WTC11 (cell line): ENCODE measurements at regions not wholly inside any gene's neighbourhood (a gene's known extent, or its start where the extent isn't known, plus 50 kb on each side); places are given as distances from the start of the nearest gene placed in this dataset.

Experiments used
- ATAC-seq: fragments of 200-7000 bp; cut with Tn5 transposase; 2 replicates; pipeline ENCODE4 v1.10.0; 2021; ENCODE audit warnings: mild to moderate bottlenecking, moderate library complexity
- CTCF ChIA-PET: fragments of 300-600 bp; sonication (Branson Sonifier 250); formaldehyde crosslinking; loops from one replicate; lab custom pipeline; 2021; ENCODE audit warnings: antibody characterized with exemption; lab: Charles Lee
- POLR2A ChIA-PET: fragments of 350-600 bp; sonication (Branson Sonifier 250); formaldehyde crosslinking; loops from one replicate; lab custom pipeline; 2021; ENCODE audit warnings: antibody characterized with exemption; lab: Charles Lee
- DNase-seq: peaks from one replicate; pipeline ENCODE4 v3.0.0; 2021; ENCODE audit warnings: low spot score
- H3K27ac Mint-ChIP-seq: 2 replicates; pipeline ENCODE4 v1.8.0; 2021; ENCODE audit warnings: mixed read lengths
- H3K27me3 Mint-ChIP-seq: 2 replicates; pipeline ENCODE4 v1.8.0; 2021; ENCODE audit warnings: low read depth, mild to moderate bottlenecking, moderate library complexity, mixed read lengths
- H3K36me3 Mint-ChIP-seq: 2 replicates; pipeline ENCODE4 v1.8.0; 2021; ENCODE audit warnings: mixed read lengths
- H3K4me1 Mint-ChIP-seq: 2 replicates; pipeline ENCODE4 v1.8.0; 2022; ENCODE audit warnings: mixed read lengths
- H3K4me3 Mint-ChIP-seq: 2 replicates; pipeline ENCODE4 v1.8.0; 2021; ENCODE audit warnings: mild to moderate bottlenecking, moderate library complexity, mixed read lengths
- H3K9me3 Mint-ChIP-seq: 2 replicates; pipeline ENCODE4 v1.8.0; 2021; ENCODE audit warnings: mixed read lengths
- E2F1 ChIP-seq: sonication (generic); formaldehyde crosslinking; IDR thresholded peaks from 2 replicates; pipeline ENCODE4 v1.8.0; 2022; ENCODE audit warnings: mild to moderate bottlenecking, missing genetic modification reagents
- ESRRA ChIP-seq: sonication (generic); formaldehyde crosslinking; IDR thresholded peaks from 2 replicates; pipeline ENCODE4 v1.8.1; 2022; ENCODE audit warnings: mild to moderate bottlenecking, missing genetic modification reagents, borderline replicate concordance
- GRHL2 ChIP-seq: fragments of 250-450 bp; sonication (Bioruptor Pico); IDR thresholded peaks from 2 replicates; pipeline ENCODE4 v1.8.0; 2022; ENCODE audit warnings: mild to moderate bottlenecking, moderate library complexity; ENCODE audit not compliant: insufficient replicate concordance, severe bottlenecking
- HMGA2 ChIP-seq: fragments of 250-450 bp; sonication (Bioruptor Pico); IDR thresholded peaks from 2 replicates; pipeline ENCODE4 v1.4.0; 2021; ENCODE audit warnings: mild to moderate bottlenecking, moderate library complexity
- IRF1 ChIP-seq: sonication (generic); formaldehyde crosslinking; IDR thresholded peaks from 2 replicates; pipeline ENCODE4 v1.8.0; 2023; ENCODE audit warnings: missing genetic modification reagents
- NFE2L1 ChIP-seq: sonication (generic); formaldehyde crosslinking; IDR thresholded peaks from 2 replicates; pipeline ENCODE4 v1.8.1; 2023; ENCODE audit warnings: missing genetic modification reagents
- PRRX2 ChIP-seq: fragments of 250-450 bp; sonication (Bioruptor Pico); IDR thresholded peaks from 2 replicates; pipeline ENCODE4 v1.8.0; 2021; ENCODE audit warnings: mild to moderate bottlenecking
- USF1 ChIP-seq: sonication (generic); formaldehyde crosslinking; IDR thresholded peaks from 2 replicates; pipeline ENCODE4 v1.8.0; 2022; ENCODE audit warnings: mild to moderate bottlenecking, missing genetic modification reagents
- ZNF232 ChIP-seq: sonication (generic); formaldehyde crosslinking; IDR thresholded peaks from 2 replicates; pipeline ENCODE4 v1.8.0; 2022; ENCODE audit warnings: mild to moderate bottlenecking, missing genetic modification reagents
- ZNF416 ChIP-seq: fragments of 250-450 bp; sonication (Bioruptor Pico); IDR thresholded peaks from 2 replicates; pipeline ENCODE4 v1.9.0; 2021; ENCODE audit warnings: mild to moderate bottlenecking, inconsistent platforms
- TF ChIP-seq, protein P1 (sequence below): sonication (generic); formaldehyde crosslinking; IDR thresholded peaks from 2 replicates; pipeline ENCODE4 v1.8.1; 2023; ENCODE audit warnings: mild to moderate bottlenecking, missing genetic modification reagents, borderline replicate concordance
- TF ChIP-seq, protein P2 (sequence below): sonication (generic); formaldehyde crosslinking; IDR thresholded peaks from 2 replicates; pipeline ENCODE4 v1.8.1; 2022; ENCODE audit warnings: mild to moderate bottlenecking, missing genetic modification reagents, moderate library complexity, borderline replicate concordance
- TF ChIP-seq, protein P3 (sequence below): sonication (generic); formaldehyde crosslinking; IDR thresholded peaks from 2 replicates; pipeline ENCODE4 v1.8.1; 2023; ENCODE audit warnings: mild to moderate bottlenecking, moderate library complexity, missing genetic modification reagents
- TF ChIP-seq, protein P4 (sequence below): fragments of 250-450 bp; sonication (Bioruptor Pico); conservative IDR thresholded peaks from 2 replicates; pipeline ENCODE4 v1.9.0; 2021; ENCODE audit warnings: mild to moderate bottlenecking
- TF ChIP-seq, protein P5 (sequence below): fragments of 250-450 bp; sonication (Bioruptor Pico); IDR thresholded peaks from 2 replicates; pipeline ENCODE4 v1.9.0; 2021; ENCODE audit warnings: moderate library complexity, mild to moderate bottlenecking, inconsistent platforms, borderline replicate concordance

GRCh38 chr13:112212533-112212932, 145.6 kb downstream of the SOX1 start (continued):
- TF ChIP-seq, protein P1, sequence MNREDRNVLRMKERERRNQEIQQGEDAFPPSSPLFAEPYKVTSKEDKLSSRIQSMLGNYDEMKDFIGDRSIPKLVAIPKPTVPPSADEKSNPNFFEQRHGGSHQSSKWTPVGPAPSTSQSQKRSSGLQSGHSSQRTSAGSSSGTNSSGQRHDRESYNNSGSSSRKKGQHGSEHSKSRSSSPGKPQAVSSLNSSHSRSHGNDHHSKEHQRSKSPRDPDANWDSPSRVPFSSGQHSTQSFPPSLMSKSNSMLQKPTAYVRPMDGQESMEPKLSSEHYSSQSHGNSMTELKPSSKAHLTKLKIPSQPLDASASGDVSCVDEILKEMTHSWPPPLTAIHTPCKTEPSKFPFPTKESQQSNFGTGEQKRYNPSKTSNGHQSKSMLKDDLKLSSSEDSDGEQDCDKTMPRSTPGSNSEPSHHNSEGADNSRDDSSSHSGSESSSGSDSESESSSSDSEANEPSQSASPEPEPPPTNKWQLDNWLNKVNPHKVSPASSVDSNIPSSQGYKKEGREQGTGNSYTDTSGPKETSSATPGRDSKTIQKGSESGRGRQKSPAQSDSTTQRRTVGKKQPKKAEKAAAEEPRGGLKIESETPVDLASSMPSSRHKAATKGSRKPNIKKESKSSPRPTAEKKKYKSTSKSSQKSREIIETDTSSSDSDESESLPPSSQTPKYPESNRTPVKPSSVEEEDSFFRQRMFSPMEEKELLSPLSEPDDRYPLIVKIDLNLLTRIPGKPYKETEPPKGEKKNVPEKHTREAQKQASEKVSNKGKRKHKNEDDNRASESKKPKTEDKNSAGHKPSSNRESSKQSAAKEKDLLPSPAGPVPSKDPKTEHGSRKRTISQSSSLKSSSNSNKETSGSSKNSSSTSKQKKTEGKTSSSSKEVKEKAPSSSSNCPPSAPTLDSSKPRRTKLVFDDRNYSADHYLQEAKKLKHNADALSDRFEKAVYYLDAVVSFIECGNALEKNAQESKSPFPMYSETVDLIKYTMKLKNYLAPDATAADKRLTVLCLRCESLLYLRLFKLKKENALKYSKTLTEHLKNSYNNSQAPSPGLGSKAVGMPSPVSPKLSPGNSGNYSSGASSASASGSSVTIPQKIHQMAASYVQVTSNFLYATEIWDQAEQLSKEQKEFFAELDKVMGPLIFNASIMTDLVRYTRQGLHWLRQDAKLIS: no peak
- no peak for TF ChIP-seq E2F1 (CRISPR knock-in tag)

GRCh38 chr13:112213467-112214255, 146.7 kb downstream of the SOX1 start:
- TF ChIP-seq ZNF416 (CRISPR knock-in tag) (no peak), PRRX2 (CRISPR knock-in tag) (no peak)
- TF ChIP-seq, protein P2, sequence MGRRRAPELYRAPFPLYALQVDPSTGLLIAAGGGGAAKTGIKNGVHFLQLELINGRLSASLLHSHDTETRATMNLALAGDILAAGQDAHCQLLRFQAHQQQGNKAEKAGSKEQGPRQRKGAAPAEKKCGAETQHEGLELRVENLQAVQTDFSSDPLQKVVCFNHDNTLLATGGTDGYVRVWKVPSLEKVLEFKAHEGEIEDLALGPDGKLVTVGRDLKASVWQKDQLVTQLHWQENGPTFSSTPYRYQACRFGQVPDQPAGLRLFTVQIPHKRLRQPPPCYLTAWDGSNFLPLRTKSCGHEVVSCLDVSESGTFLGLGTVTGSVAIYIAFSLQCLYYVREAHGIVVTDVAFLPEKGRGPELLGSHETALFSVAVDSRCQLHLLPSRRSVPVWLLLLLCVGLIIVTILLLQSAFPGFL: no peak
- DNase-seq: no peak
- ChIA-PET CTCF (interaction anchor here (0.6 to 1.4 kb wide), 3 partner anchors 9 to 773 kb away, joined by 3 to 4 read pairs (median 3); no protein-coding TSS in a partner anchor), POLR2A (interaction anchor here (0.6 to 1.3 kb wide), 2 partner anchors 9 to 11 kb away, joined by 3 to 8 read pairs; no protein-coding TSS in a partner anchor)
- no peak for ATAC-seq
- Mint-ChIP-seq H3K4me3 (no peak overlapping the region), H3K36me3 (no peaks in the 10 kb centered on the region), H3K27me3 (peaks cover 27% of the 10 kb centered on the region), H3K27ac (no peak overlapping the region), H3K9me3 (0 out of 2 replicates have a peak, but pooled peaks cover 4% of the 10 kb centered on the region), H3K4me1 (no peaks in the 10 kb centered on the region)

DNA sequence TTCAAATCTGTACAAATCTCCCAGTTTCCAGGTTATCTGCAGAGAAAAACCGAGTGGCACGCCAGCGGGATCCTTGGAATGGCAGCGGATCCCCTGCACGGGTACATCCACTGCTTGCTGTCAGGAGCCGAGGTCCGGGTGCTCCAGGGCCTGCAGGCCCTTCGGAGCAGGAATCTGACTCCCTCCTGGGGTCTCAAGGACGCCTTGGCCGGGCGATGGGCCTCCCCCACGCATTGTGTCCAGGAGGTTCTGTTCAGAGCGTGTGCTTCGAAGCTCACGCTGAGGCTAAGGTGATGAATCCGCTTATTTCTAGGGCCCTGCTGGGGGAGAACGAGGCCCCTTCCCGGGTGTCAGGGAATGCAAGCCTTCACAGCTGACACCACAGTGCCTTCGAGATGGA, 148.9 kb downstream of the SOX1 start:
- ATAC-seq (no peak), DNase-seq (no peak)
- TF ChIP-seq ESRRA (CRISPR knock-in tag): no peak
- TF ChIP-seq USF1 (CRISPR knock-in tag): no peak
- TF ChIP-seq NFE2L1 (CRISPR knock-in tag): no peak
- Mint-ChIP-seq H3K36me3 (no peaks in the 10 kb centered on the region), H3K27me3 (peaks cover 22% of the 10 kb centered on the region), H3K9me3 (0 out of 2 replicates have a peak, but pooled peaks cover 4% of the 10 kb centered on the region), H3K4me3 (no peak overlapping the region), H3K4me1 (no peaks in the 10 kb centered on the region), H3K27ac (no peak overlapping the region)
- POLR2A ChIA-PET: no interaction called here
- CTCF ChIA-PET: interaction anchor here (0.6 to 1.2 kb wide), 2 partner anchors 14 to 711 kb away, joined by 3 to 4 read pairs; no protein-coding TSS in a partner anchor

GRCh38 chr13:112217431-112217830, 150.5 kb downstream of the SOX1 start:
- ChIA-PET POLR2A (no interaction called here), CTCF (no interaction called here)
- Mint-ChIP-seq H3K27me3 (peaks cover 23% of the 10 kb centered on the region), H3K9me3 (0 out of 2 replicates have a peak, but pooled peaks cover 3% of the 10 kb centered on the region), H3K36me3 (no peaks in the 10 kb centered on the region), H3K4me1 (no peaks in the 10 kb centered on the region), H3K4me3 (no peak overlapping the region), H3K27ac (no peak overlapping the region)
- ATAC-seq (no peak), DNase-seq (no peak)
- TF ChIP-seq, protein P3, sequence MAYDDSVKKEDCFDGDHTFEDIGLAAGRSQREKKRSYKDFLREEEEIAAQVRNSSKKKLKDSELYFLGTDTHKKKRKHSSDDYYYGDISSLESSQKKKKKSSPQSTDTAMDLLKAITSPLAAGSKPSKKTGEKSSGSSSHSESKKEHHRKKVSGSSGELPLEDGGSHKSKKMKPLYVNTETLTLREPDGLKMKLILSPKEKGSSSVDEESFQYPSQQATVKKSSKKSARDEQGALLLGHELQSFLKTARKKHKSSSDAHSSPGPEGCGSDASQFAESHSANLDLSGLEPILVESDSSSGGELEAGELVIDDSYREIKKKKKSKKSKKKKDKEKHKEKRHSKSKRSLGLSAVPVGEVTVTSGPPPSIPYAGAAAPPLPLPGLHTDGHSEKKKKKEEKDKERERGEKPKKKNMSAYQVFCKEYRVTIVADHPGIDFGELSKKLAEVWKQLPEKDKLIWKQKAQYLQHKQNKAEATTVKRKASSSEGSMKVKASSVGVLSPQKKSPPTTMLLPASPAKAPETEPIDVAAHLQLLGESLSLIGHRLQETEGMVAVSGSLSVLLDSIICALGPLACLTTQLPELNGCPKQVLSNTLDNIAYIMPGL (CRISPR knock-in tag): no peak
- TF ChIP-seq ZNF232 (CRISPR knock-in tag) (no peak), GRHL2 (CRISPR knock-in tag) (no peak), IRF1 (CRISPR knock-in tag) (no peak), HMGA2 (no peak)
- TF ChIP-seq, protein P4, sequence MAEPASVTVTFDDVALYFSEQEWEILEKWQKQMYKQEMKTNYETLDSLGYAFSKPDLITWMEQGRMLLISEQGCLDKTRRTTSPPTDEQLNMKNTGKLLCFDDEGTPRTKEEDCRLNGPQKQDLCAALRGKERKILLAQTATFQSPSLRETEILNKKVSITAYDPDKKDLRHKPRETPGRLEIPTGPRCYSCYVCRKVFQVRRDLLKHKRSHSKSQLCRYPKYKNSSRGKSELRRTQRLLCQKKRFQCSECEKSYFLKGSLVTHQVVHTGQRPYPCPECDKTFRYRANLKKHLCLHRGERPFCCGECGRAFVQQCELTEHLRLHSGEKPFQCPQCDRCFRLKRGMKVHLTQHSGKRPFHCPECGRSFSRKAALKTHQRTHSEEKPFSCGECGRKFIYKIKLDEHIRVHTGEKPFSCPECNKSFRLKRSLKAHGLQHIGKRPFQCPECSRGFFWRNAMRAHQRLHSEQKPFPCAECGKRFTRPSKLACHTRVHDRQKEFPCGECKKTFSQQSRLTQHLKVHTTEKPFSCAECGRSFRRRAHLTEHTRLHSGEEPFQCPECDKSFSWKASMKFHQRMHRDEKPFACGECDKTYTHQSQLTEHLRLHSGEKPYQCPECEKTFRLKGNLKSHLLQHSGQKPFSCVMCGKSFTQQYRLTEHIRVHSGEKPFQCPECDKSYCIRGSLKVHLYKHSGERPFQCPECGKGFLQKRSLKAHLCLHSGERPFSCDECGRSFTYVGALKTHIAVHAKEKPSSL (CRISPR knock-in tag): no peak
- TF ChIP-seq, protein P5, sequence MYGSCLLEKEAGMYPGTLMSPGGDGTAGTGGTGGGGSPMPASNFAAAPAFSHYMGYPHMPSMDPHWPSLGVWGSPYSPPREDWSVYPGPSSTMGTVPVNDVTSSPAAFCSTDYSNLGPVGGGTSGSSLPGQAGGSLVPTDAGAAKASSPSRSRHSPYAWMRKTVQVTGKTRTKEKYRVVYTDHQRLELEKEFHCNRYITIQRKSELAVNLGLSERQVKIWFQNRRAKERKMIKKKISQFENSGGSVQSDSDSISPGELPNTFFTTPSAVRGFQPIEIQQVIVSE (CRISPR knock-in tag): no peak
